Sigmoid colon (tissue), 4 donors: ENCODE measurements at regions not wholly inside any gene's neighbourhood (a gene's known extent, or its start where the extent isn't known, plus 50 kb on each side); places are given as distances from the start of the nearest gene placed in this dataset.

Experiments used
- CTCF ChIP-seq, 4 experiments: fragments of 450-650 bp in 3 of 4; fragments of 200-600 bp in 1 of 4; IDR thresholded peaks; one replicate each; pipeline ENCODE4 v1.5.1; 2016 to 2019; ENCODE audit warnings: antibody characterized with exemption in 4 of 4, mild to moderate bottlenecking in 3 of 4, moderate library complexity in 2 of 4
- EP300 ChIP-seq, 4 donors: sonication (generic); formaldehyde crosslinking; IDR thresholded peaks; one replicate each; pipeline ENCODE4 v1.6.1; 2017; ENCODE audit warnings: antibody characterized with exemption in 4 of 4
- POLR2AphosphoS5 ChIP-seq, 4 donors: sonication (generic); formaldehyde crosslinking; IDR thresholded peaks; one replicate each; pipeline ENCODE4 v1.6.1; 2017; ENCODE audit warnings: antibody characterized with exemption in 4 of 4

GRCh38 chr5:159775890-159776289, 140.4 kb upstream of the ADRA1B start:
- TF ChIP-seq POLR2AphosphoS5 (IDR thresholded peaks at IDR 0.05) (no peak), CTCF (IDR thresholded peaks at IDR 0.05) (no peak), EP300 (IDR thresholded peaks at IDR 0.05) (no peak)
